GM21717 (cell line): ENCODE measurements at regions not wholly inside any gene's neighbourhood (a gene's known extent, or its start where the extent isn't known, plus 50 kb on each side); places are given as distances from the start of the nearest gene placed in this dataset.

Source experiments
- ATAC-seq: cut with Tn5 transposase; IDR thresholded peaks from one replicate; pipeline ENCODE4 v1.9.1; 2021; ENCODE audit warnings: mild to moderate bottlenecking, moderate library complexity; ENCODE audit not compliant: unreplicated experiment

DNA sequence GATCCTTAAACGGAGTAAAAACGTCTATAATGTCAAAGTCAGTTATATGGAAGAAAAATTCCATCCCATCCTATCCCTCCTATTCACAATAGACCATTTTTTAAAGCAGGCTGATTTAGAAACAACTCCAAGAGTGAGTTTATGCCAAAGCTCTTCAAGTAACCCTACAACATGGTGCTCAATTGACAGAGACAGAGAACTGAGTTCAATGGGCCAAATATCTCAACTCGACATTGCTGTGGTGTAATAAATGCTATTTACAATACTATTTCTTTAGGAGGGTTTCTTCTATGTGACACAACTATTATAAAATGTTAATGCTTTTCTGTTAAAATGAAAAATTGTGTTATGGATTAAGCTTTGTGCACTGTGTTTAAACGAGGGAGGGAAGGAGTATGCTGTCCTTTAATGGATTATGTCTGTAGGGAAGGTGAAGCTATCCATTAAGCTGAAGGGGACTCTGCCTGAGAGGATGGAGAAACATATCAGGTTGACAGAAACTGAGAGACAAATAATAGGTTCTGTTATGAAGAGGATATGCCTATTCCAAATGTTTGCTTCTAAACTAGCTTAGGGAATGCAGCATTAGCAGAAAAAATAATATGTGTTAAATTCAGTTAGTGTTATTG, 362.5 kb upstream of the CHRM3 start:
- no peak for ATAC-seq

GRCh38 chr1:239016337-239016736, 370.0 kb upstream of the CHRM3 start:
- ATAC-seq: no peak

GRCh38 chr1:239011382-239011781, 375.0 kb upstream of the CHRM3 start:
- ATAC-seq: no peak

- no peak for ATAC-seq
Observed at GRCh38 chr1:239008568-239008967, 377.8 kb upstream of the CHRM3 start.

- no peak for ATAC-seq
Observed at GRCh38 chr1:239006276-239006675, 380.1 kb upstream of the CHRM3 start.

DNA sequence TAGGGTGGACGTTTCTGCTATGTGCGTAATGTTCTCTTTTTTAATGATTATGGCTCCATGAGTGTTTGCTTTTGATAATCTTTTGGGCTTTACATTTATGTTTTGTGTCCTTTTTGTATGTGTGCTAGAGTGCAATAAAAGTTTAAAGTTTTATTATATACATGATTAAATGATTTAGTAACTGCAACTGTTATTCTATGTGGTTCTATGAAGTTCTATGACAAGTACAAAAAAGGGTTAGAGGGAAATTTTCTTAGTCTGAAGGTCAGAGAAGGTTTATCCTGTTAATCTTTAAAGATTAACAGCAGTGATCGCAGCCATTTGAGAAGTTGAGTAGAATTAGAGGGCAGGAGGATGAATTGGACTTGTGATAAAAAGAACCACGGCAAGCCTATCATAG, 386.4 kb upstream of the CHRM3 start:
- ATAC-seq: no peak

- no peak for ATAC-seq
Observed at GRCh38 chr1:238998577-238998976, 387.8 kb upstream of the CHRM3 start.

- ATAC-seq: no peak
Observed at GRCh38 chr1:238991765-238992495, 394.4 kb upstream of the CHRM3 start.

DNA sequence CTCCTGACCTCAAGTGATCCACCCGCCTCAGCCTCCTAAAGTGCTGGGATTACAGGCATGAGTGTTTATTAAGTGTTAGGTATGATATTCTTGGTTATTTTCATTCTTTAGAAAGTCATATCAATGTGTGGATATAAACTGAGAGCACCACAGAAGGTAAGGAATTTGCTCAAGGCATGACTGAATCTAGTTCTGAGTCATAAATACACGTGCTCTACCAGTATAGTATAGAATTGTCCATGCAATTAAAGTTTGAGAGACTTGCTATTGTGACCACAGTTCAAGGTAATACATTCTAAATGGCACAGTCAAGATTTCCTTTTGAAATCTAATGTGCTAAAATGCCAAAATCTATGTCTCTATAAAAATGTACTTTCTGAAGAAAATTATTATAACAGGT, 401.1 kb upstream of the CHRM3 start:
- no peak for ATAC-seq

DNA sequence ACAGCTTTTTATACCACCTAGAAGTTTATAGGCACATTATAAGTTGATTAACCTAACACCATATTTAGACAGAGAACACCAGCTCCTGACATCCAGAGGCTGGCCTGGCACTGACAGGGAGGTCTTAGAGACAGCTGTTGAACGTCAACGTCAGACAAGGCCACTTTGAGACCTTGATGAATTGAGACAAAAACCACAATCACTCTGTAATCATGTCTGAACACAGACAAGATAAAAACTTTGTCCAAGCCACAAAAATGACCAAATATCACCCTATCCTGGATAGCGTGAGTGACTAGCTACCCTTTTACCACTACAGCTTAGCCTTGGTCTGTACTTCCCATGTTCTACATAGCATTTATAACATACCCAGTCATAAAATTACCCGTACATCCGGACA, 403.6 kb upstream of the CHRM3 start:
- no peak for ATAC-seq

DNA sequence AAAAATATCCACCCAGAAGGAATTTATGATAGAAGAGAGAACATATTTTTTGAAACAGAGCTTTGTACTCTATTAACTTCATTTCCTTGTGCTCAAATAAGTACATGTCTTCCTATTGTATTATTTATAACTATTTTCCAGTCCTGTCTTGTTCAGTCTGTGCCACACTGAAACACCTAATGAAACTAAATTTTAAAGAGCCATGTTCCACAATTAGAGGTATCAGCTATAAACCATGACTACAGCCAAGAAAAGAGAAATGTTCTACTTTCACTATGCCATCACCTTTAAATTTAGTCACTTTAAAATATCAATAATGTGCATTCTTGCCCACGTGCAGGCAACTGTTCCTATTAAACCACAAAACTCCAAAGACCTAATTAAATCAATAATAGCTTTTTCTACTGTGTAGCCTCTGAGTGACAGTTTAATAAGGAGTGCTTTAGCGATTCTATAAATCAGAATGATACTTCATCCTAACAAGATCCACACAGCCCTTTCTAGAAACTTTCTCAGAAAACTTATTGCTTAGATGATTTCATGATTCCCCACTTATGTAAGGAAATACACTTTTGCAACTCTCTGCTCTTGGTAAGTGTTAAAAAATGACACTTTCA, 404.9 kb upstream of the CHRM3 start:
- no peak for ATAC-seq

- no peak for ATAC-seq
Observed at GRCh38 chr1:238980053-238980452, 406.3 kb upstream of the CHRM3 start.

GRCh38 chr1:238964631-238965030, 421.7 kb upstream of the CHRM3 start:
- no peak for ATAC-seq

DNA sequence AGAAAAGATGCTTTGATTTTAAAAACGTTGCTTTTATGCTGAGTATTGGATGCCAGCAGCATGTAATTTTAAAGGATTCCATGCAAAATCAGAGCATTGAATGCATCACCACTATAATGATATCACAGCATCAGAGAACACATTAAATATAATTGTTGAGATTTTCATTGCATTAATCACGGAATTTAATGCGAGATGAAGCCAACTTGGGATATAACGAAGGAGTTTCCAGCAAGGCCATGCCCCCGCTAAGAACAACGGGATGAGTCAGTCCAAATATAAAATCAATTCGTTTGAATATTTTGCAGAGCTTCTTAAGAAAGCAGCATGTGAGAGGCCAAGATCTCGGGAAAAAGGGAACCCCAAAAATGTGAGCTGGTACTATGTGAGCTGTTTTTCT, 423.4 kb upstream of the CHRM3 start:
- no peak for ATAC-seq

- ATAC-seq: no peak
Observed at GRCh38 chr1:238961790-238962189, 424.6 kb upstream of the CHRM3 start.

DNA sequence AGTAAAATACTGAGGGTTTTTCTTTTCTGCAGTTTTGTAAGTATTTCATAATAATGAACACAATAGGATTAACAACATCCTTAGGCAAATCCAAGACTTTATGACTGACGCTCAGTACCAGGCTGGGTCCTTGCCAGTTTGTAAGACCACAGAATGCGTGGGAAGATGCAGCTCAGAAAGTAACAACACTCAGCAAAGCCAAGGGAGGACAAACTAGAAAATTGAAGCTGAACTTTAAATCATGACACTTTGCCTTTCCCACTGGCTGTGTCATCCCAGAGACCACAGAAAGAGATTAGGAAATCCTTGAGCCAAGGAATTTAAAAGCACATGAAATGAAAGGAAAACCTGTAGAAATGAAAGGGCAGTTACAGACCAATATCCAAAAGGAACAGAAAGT, 426.3 kb upstream of the CHRM3 start:
- ATAC-seq: no peak

- no peak for ATAC-seq
Observed at GRCh38 chr1:238955934-238956333, 430.4 kb upstream of the CHRM3 start.

DNA sequence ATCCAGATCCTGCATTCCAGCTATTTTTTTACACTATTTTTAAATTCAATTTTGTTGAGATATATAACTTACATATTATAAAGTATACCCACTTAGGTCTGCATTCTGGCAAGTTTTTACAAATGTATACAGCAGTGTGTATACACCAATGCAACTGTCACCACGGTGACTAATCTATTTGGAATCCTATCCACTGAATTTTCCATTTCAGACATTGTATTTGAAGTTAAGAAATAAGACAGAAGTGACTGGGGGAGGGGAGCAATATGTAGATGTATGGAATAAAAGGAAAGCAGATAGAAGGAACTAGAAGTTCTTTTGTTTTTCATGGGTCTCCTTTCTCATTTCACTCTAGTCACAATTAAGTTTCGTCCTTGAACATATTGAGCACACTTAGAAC, 431.5 kb upstream of the CHRM3 start:
- ATAC-seq: no peak

DNA sequence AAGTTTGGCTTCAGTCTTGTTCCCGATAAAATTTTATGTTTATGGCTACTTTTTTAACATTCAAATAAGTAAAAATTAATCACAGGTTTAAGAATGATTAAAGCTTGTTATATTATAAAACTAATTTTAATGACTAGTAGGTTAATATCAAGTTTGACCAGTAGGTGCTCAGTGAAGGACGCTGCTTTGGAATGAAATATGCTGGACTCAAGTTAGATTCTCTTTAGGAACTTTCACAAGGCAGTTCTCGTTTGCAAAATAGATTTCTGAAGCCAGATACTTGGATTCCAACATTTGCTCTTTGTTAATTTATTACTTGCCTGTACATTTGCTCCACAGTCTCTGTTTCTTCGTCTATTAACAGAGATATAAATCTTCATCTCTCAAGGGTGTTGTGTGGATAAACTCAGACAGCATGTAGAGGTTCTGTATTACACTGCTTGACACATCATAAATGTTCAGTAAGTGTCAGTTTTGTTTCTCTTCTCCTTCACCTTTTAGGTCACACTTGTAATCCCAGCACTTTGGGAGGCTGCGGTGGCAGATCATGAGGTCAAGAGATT, 432.8 kb upstream of the CHRM3 start:
- ATAC-seq: no peak

GRCh38 chr1:238951809-238952208, 434.6 kb upstream of the CHRM3 start:
- ATAC-seq: no peak

DNA sequence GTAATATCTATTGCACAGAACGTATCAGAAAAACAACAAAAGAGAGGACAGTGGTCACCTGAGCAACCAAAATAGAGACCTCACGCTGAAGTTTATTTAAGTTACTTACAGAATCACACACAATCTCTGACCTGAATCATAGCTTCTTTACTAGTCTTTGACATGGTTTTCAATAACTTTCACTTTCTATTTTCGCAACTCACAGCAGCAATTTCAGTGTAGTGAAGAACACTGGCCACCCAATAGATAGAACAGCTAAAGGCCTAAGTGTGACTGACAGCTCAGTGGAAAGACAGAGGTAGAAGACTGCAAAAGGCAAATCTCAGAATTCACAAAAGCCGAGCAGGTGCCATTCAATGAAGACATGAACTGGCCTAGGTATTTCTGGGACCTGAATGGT, 435.6 kb upstream of the CHRM3 start:
- ATAC-seq: no peak

- ATAC-seq: no peak
Observed at GRCh38 chr1:238950017-238950416, 436.4 kb upstream of the CHRM3 start.
